ENCODE measurements at regions not wholly inside any gene's neighbourhood (a gene's known extent, or its start where the extent isn't known, plus 50 kb on each side); places are given as distances from the start of the nearest gene placed in this dataset.
"Not testable (repeated sequence)": the region's sequence is repeated elsewhere in the genome, so short reads cannot be mapped to it uniquely, and the experiment has no call there.

- no peak for TF ChIP-seq CTCF (IDR thresholded peaks at IDR 0.05)
- Histone ChIP-seq H3K27ac (peak overlapping the region; percentile 1 to 42), H3K4me3 (no peak overlapping the region)
- DNase-seq (ENCODE audit: low spot score), result no peak
These were observed 441.3 kb upstream of the PIK3R1 start for GRCh38 chr5:67774267-67774552.

- H3K4me3 ChIP-seq, result no peak overlapping the region
- H3K27ac ChIP-seq, result peak overlapping the region; percentile 1 to 53
- no peak for TF ChIP-seq CTCF (IDR thresholded peaks at IDR 0.05)
- no peak for DNase-seq (ENCODE audit: low spot score)
These were observed 441.9 kb upstream of the PIK3R1 start for GRCh38 chr5:67773411-67774266.

GRCh38 chr5:67771791-67772190, 443.8 kb upstream of the PIK3R1 start:
- Histone ChIP-seq H3K4me3 (no peak overlapping the region), H3K27ac (no peak overlapping the region)
- TF ChIP-seq CTCF (IDR thresholded peaks at IDR 0.05), result no peak
- DNase-seq (ENCODE audit: low spot score), result no peak

GRCh38 chr5:67771221-67771620, 444.3 kb upstream of the PIK3R1 start:
- Histone ChIP-seq H3K4me3 (no peak overlapping the region), H3K27ac (no peak overlapping the region)
- no peak for DNase-seq (ENCODE audit: low spot score)
- no peak for TF ChIP-seq CTCF (IDR thresholded peaks at IDR 0.05)

GRCh38 chr5:67770431-67771025, 445.0 kb upstream of the PIK3R1 start:
- TF ChIP-seq CTCF (IDR thresholded peaks at IDR 0.05), result no peak
- no peak overlapping the region for H3K27ac ChIP-seq
- DNase-seq (ENCODE audit: low spot score), result no peak
- H3K4me3 ChIP-seq, result no peak overlapping the region

- H3K4me3 ChIP-seq, result no peak overlapping the region
- no peak for DNase-seq (ENCODE audit: low spot score)
These were observed 449.9 kb upstream of the PIK3R1 start for GRCh38 chr5:67765697-67766096.

GRCh38 chr5:67757771-67758170, 457.8 kb upstream of the PIK3R1 start:
- DNase-seq (ENCODE audit: low spot score); H3K4me3 ChIP-seq; H3K27ac ChIP-seq: not testable (repeated sequence)

More at GRCh38 chr5:67765697-67766096, 449.9 kb upstream of the PIK3R1 start:
- H3K27ac ChIP-seq, result no peak overlapping the region
- TF ChIP-seq CTCF (IDR thresholded peaks at IDR 0.05), result no peak
